ENCODE measurements at regions not wholly inside any gene's neighbourhood (a gene's known extent, or its start where the extent isn't known, plus 50 kb on each side); places are given as distances from the start of the nearest gene placed in this dataset.

DNA sequence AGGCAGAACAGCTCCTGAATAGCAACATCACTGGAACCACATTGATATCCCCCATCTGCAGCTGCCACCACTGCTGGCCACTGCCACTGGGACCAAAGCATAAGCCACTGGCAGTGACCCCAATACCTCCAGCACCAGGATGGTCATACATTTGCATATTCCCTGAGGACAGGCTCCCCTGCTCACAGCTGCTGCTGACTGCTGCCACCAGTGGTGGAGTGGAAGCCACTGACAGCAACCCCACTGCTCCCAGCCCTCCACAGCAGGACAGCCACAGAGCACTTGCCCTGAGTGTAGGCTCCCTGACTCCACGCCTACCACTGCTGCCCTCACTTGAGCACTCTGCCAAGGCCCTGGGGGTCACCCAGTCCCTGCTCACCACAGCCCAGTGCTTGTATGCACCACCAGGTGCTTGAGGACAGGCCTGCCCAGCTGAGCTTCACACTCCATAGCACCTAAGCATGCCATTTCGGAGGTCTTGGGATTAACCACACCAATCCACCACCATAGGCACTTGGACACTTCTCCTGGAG, 327.4 kb upstream of the RPS23 start:
- TF ChIP-seq, protein P1, sequence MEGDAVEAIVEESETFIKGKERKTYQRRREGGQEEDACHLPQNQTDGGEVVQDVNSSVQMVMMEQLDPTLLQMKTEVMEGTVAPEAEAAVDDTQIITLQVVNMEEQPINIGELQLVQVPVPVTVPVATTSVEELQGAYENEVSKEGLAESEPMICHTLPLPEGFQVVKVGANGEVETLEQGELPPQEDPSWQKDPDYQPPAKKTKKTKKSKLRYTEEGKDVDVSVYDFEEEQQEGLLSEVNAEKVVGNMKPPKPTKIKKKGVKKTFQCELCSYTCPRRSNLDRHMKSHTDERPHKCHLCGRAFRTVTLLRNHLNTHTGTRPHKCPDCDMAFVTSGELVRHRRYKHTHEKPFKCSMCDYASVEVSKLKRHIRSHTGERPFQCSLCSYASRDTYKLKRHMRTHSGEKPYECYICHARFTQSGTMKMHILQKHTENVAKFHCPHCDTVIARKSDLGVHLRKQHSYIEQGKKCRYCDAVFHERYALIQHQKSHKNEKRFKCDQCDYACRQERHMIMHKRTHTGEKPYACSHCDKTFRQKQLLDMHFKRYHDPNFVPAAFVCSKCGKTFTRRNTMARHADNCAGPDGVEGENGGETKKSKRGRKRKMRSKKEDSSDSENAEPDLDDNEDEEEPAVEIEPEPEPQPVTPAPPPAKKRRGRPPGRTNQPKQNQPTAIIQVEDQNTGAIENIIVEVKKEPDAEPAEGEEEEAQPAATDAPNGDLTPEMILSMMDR (IDR thresholded peaks at IDR 0.05), result no peak
- no peak for TF ChIP-seq POLR2A (IDR thresholded peaks at IDR 0.05)
